ENCODE measurements at regions not wholly inside any gene's neighbourhood (a gene's known extent, or its start where the extent isn't known, plus 50 kb on each side); places are given as distances from the start of the nearest gene placed in this dataset.
A peak's percentile ranks its signal among the peaks of the same experiment; 100 is the strongest.

GRCh38 chr5:35409361-35409760, 179.1 kb upstream of the PRLR start:
- H4K91ac ChIP-seq (ENCODE audit: low read depth, low read length, poor library complexity), result no peak overlapping the region
- no peak overlapping the region for H3K9ac ChIP-seq (ENCODE audit: low read depth, low read length, poor library complexity)
- no peak overlapping the region for H2BK120ac ChIP-seq (ENCODE audit: low read depth, low read length)
- no peak overlapping the region for H2AFZ ChIP-seq (ENCODE audit: low read length)
- WGBS, 2 donors (ENCODE audit: extremely low coverage in 2 of 2, insufficient read length in 2 of 2, insufficient replicate concordance in 1 of 2), result no CpG with 5 or more reads among the region's 1 CpG
- no peak overlapping the region for H2AK5ac ChIP-seq (ENCODE audit: low read depth, low read length)
- H3K4me1 ChIP-seq (ENCODE audit: control insufficient read depth in 2 of 2, insufficient read depth in 1 of 2, low read depth in 1 of 2, low read length in 2 of 2), result no peaks in the 10 kb centered on the region
- H3K23ac ChIP-seq (ENCODE audit: low read depth, low read length, poor library complexity), result no peak overlapping the region
- H2BK15ac ChIP-seq (ENCODE audit: low read length), result no peak overlapping the region
- H4K8ac ChIP-seq (ENCODE audit: low read depth, low read length), result no peak overlapping the region
- no peaks in the 10 kb centered on the region for H3K27me3 ChIP-seq (ENCODE audit: control insufficient read depth in 3 of 3, insufficient read depth in 3 of 3, low read depth in 1 of 3, low read length in 3 of 3)
- H3K4me2 ChIP-seq (ENCODE audit: insufficient read depth, low read length, poor library complexity, severe bottlenecking), result no peak overlapping the region
- H3K36me3 ChIP-seq (replicated peaks in 1 of 2; ENCODE audit: control insufficient read depth in 2 of 2, insufficient read depth in 2 of 2, low read length in 2 of 2), result no peaks in the 10 kb centered on the region
- H3K4ac ChIP-seq (ENCODE audit: low read length), result no peak overlapping the region
- H3K27ac ChIP-seq (replicated peaks; ENCODE audit: low read length), result no peak overlapping the region
- DNase-seq (ENCODE audit: low spot score), result no peak
- H2BK12ac ChIP-seq (ENCODE audit: low read length), result no peak overlapping the region
- H3K79me1 ChIP-seq (ENCODE audit: low read depth, low read length), result no peaks in the 10 kb centered on the region
- no peaks in the 10 kb centered on the region for H3K9me3 ChIP-seq (replicated peaks in 1 of 2; ENCODE audit: control insufficient read depth in 2 of 2, insufficient read depth in 1 of 2, low read depth in 1 of 2, low read length in 2 of 2)
- H2BK5ac ChIP-seq (ENCODE audit: low read length), result no peak overlapping the region
- H3K14ac ChIP-seq (ENCODE audit: low read length), result no peak overlapping the region
- no peak overlapping the region for H3K4me3 ChIP-seq (ENCODE audit: low read length in 2 of 2)
- H3K18ac ChIP-seq (ENCODE audit: low read length), result no peak overlapping the region

DNA sequence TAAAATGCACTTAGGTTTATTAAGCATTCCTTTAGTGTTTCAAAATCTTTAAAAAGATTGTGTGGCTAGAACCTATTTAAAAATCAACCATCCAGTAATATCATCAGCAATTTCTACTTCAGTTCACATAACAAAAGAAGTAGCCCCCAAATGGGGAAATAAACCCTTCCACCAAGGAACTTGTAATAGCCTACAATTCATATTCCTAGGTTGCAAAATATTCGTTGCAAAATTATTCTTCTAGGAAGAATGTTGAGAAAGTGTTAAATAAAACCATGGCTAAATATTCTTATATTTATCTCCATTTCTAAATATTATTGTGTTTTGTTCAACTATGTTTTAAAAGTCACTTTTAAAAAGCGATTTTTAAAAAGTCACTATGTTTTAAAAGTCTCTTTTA, 177.9 kb upstream of the PRLR start:
- Histone ChIP-seq H3K27ac (replicated peaks; ENCODE audit: low read length) (no peak overlapping the region), H2BK12ac (ENCODE audit: low read length) (no peak overlapping the region), H3K4ac (ENCODE audit: low read length) (no peak overlapping the region), H2BK15ac (ENCODE audit: low read length) (no peak overlapping the region), H3K4me1 (ENCODE audit: control insufficient read depth in 2 of 2, insufficient read depth in 1 of 2, low read depth in 1 of 2, low read length in 2 of 2) (no peaks in the 10 kb centered on the region), H3K18ac (ENCODE audit: low read length) (no peak overlapping the region), H2BK5ac (ENCODE audit: low read length) (no peak overlapping the region), H2AK5ac (ENCODE audit: low read depth, low read length) (no peak overlapping the region), H4K8ac (ENCODE audit: low read depth, low read length) (no peak overlapping the region), H3K27me3 (ENCODE audit: control insufficient read depth in 3 of 3, insufficient read depth in 3 of 3, low read depth in 1 of 3, low read length in 3 of 3) (no peaks in the 10 kb centered on the region), H3K9ac (ENCODE audit: low read depth, low read length, poor library complexity) (no peak overlapping the region), H3K23ac (ENCODE audit: low read depth, low read length, poor library complexity) (no peak overlapping the region), H2AFZ (ENCODE audit: low read length) (no peak overlapping the region), H3K9me3 (replicated peaks in 1 of 2; ENCODE audit: control insufficient read depth in 2 of 2, insufficient read depth in 1 of 2, low read depth in 1 of 2, low read length in 2 of 2) (no peaks in the 10 kb centered on the region), H3K36me3 (replicated peaks in 1 of 2; ENCODE audit: control insufficient read depth in 2 of 2, insufficient read depth in 2 of 2, low read length in 2 of 2) (no peaks in the 10 kb centered on the region), H3K79me1 (ENCODE audit: low read depth, low read length) (no peaks in the 10 kb centered on the region), H3K4me2 (ENCODE audit: insufficient read depth, low read length, poor library complexity, severe bottlenecking) (no peak overlapping the region), H3K4me3 (ENCODE audit: low read length in 2 of 2) (no peak overlapping the region), H2BK120ac (ENCODE audit: low read depth, low read length) (no peak overlapping the region), H4K91ac (ENCODE audit: low read depth, low read length, poor library complexity) (no peak overlapping the region), H3K14ac (ENCODE audit: low read length) (no peak overlapping the region)
- DNase-seq (ENCODE audit: low spot score), result no peak
- WGBS, 2 donors (ENCODE audit: extremely low coverage in 2 of 2, insufficient read length in 2 of 2, insufficient replicate concordance in 1 of 2), result no CpG with 5 or more reads among the region's 2 CpGs

DNA sequence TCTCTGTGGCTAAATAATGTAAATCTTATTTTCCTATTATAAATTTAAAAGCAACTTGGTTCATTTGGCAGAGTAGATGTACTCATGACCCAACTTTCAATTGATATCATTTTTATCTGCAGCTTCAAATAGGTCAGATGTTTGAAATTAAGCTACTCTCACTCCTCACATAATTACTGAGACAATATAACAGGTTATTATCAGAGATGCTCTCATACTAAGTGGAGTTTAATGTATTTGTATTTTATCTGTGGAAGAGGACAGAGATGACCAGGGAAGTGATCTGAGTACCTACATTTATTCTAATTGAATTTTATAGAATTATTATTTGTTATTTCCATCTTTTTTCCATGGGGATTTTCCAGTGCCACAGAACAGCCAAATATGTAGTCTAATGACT, 177.4 kb upstream of the PRLR start:
- Histone ChIP-seq H2BK15ac (ENCODE audit: low read length) (no peak overlapping the region), H3K4me3 (ENCODE audit: low read length in 2 of 2) (no peak overlapping the region), H3K4ac (ENCODE audit: low read length) (no peak overlapping the region), H2BK12ac (ENCODE audit: low read length) (no peak overlapping the region), H4K91ac (ENCODE audit: low read depth, low read length, poor library complexity) (no peak overlapping the region), H4K8ac (ENCODE audit: low read depth, low read length) (no peak overlapping the region), H2AFZ (ENCODE audit: low read length) (no peak overlapping the region), H3K27me3 (ENCODE audit: control insufficient read depth in 3 of 3, insufficient read depth in 3 of 3, low read depth in 1 of 3, low read length in 3 of 3) (no peaks in the 10 kb centered on the region), H3K23ac (ENCODE audit: low read depth, low read length, poor library complexity) (no peak overlapping the region), H3K18ac (ENCODE audit: low read length) (no peak overlapping the region), H3K9ac (ENCODE audit: low read depth, low read length, poor library complexity) (no peak overlapping the region), H3K9me3 (replicated peaks in 1 of 2; ENCODE audit: control insufficient read depth in 2 of 2, insufficient read depth in 1 of 2, low read depth in 1 of 2, low read length in 2 of 2) (no peaks in the 10 kb centered on the region), H2BK5ac (ENCODE audit: low read length) (no peak overlapping the region), H3K4me1 (ENCODE audit: control insufficient read depth in 2 of 2, insufficient read depth in 1 of 2, low read depth in 1 of 2, low read length in 2 of 2) (no peaks in the 10 kb centered on the region), H3K27ac (replicated peaks; ENCODE audit: low read length) (no peak overlapping the region), H3K79me1 (ENCODE audit: low read depth, low read length) (no peaks in the 10 kb centered on the region), H3K36me3 (replicated peaks in 1 of 2; ENCODE audit: control insufficient read depth in 2 of 2, insufficient read depth in 2 of 2, low read length in 2 of 2) (no peaks in the 10 kb centered on the region), H2AK5ac (ENCODE audit: low read depth, low read length) (no peak overlapping the region), H3K4me2 (ENCODE audit: insufficient read depth, low read length, poor library complexity, severe bottlenecking) (no peak overlapping the region), H3K14ac (ENCODE audit: low read length) (no peak overlapping the region), H2BK120ac (ENCODE audit: low read depth, low read length) (no peak overlapping the region)
- no peak for DNase-seq (ENCODE audit: low spot score)

DNA sequence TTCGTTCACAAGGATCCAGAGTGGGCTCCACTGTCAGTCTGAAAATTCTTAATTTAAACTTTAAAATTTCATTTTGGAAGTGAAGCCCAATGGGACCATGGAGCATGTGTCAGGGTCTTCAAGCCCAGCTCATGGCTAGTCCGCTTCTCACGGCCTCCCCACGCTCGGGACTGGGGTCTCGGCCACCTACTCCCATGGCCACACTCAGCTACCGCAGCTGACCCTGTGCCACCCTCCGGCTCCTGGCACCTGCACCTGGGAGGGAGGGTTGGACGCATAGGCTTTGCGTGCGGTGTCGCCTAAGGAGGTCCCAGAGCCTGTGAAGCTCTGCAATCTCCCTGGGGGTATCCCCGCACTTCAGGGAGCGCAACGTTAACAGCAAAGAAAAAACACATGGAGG, 175.7 kb upstream of the PRLR start:
- Histone ChIP-seq H2AFZ (ENCODE audit: low read length) (no peak overlapping the region), H3K4me2 (ENCODE audit: insufficient read depth, low read length, poor library complexity, severe bottlenecking) (no peak overlapping the region), H3K4me3 (ENCODE audit: low read length in 2 of 2) (no peak overlapping the region), H2AK5ac (ENCODE audit: low read depth, low read length) (no peak overlapping the region), H3K23ac (ENCODE audit: low read depth, low read length, poor library complexity) (peak overlapping the region; percentile 89), H2BK12ac (ENCODE audit: low read length) (peak overlapping the region; percentile 41), H4K8ac (ENCODE audit: low read depth, low read length) (no peak overlapping the region), H3K27me3 (ENCODE audit: control insufficient read depth in 3 of 3, insufficient read depth in 3 of 3, low read depth in 1 of 3, low read length in 3 of 3) (no peaks in the 10 kb centered on the region), H3K14ac (ENCODE audit: low read length) (peak overlapping the region; percentile 82), H3K79me1 (ENCODE audit: low read depth, low read length) (no peaks in the 10 kb centered on the region), H3K9ac (ENCODE audit: low read depth, low read length, poor library complexity) (no peak overlapping the region), H3K36me3 (replicated peaks in 1 of 2; ENCODE audit: control insufficient read depth in 2 of 2, insufficient read depth in 2 of 2, low read length in 2 of 2) (no peaks in the 10 kb centered on the region), H2BK5ac (ENCODE audit: low read length) (peak overlapping the region; percentile 82), H3K9me3 (replicated peaks in 1 of 2; ENCODE audit: control insufficient read depth in 2 of 2, insufficient read depth in 1 of 2, low read depth in 1 of 2, low read length in 2 of 2) (no peaks in the 10 kb centered on the region), H3K18ac (ENCODE audit: low read length) (peak overlapping the region; percentile 71), H4K91ac (ENCODE audit: low read depth, low read length, poor library complexity) (no peak overlapping the region), H3K4ac (ENCODE audit: low read length) (no peak overlapping the region), H3K4me1 (ENCODE audit: control insufficient read depth in 2 of 2, insufficient read depth in 1 of 2, low read depth in 1 of 2, low read length in 2 of 2) (no peaks in the 10 kb centered on the region), H2BK15ac (ENCODE audit: low read length) (no peak overlapping the region), H3K27ac (replicated peaks; ENCODE audit: low read length) (no peak overlapping the region), H2BK120ac (ENCODE audit: low read depth, low read length) (no peak overlapping the region)
- no CpG with 5 or more reads among the region's 15 CpGs for WGBS, 2 donors (ENCODE audit: extremely low coverage in 2 of 2, insufficient read length in 2 of 2, insufficient replicate concordance in 1 of 2)
- no peak for DNase-seq (ENCODE audit: low spot score)

All from neuronal stem cell (in vitro differentiated cells).